Activated T-helper 2 cell treated with anti-CD3 and anti-CD28 coated beads, Interferon-gamma antibody, Interleukin-2, Interleukin-4, amounts not matched to agents 10 μg/mL and 5 μg/mL and 100 μg/mL, durations not matched to agents 14 hours and 24 hours and 36 hours (primary cell): ENCODE measurements at regions not wholly inside any gene's neighbourhood (a gene's known extent, or its start where the extent isn't known, plus 50 kb on each side); places are given as distances from the start of the nearest gene placed in this dataset.
"Not testable (repeated sequence)": the region's sequence is repeated elsewhere in the genome, so short reads cannot be mapped to it uniquely, and the experiment has no call there.

Source experiments
- DNase-seq: peaks from one replicate; pipeline ENCODE4 v3.0.0; 2021; ENCODE audit warnings: low spot score
- H3K27ac Mint-ChIP-seq: one replicate; pipeline ENCODE4 v1.8.0; 2021; ENCODE audit warnings: mixed read lengths
- H3K27me3 Mint-ChIP-seq: one replicate; pipeline ENCODE4 v1.8.0; 2021; ENCODE audit warnings: low read depth, mixed read lengths
- H3K36me3 Mint-ChIP-seq: one replicate; pipeline ENCODE4 v1.8.0; 2021; ENCODE audit warnings: low read depth, mixed read lengths
- H3K4me1 Mint-ChIP-seq: one replicate; pipeline ENCODE4 v1.8.0; 2021; ENCODE audit warnings: low read depth, mixed read lengths
- H3K4me3 Mint-ChIP-seq: one replicate; pipeline ENCODE4 v1.8.0; 2021; ENCODE audit warnings: low read depth, mild to moderate bottlenecking, moderate library complexity, mixed read lengths
- H3K9me3 Mint-ChIP-seq: one replicate; pipeline ENCODE4 v1.8.0; 2021; ENCODE audit warnings: mixed read lengths
- intact Hi-C: fragments of 100-400 bp; cut with micrococcal nuclease; formaldehyde crosslinking; loops from one replicate; pipeline ENCODE4 v1.15.1; 2023

GRCh38 chr18:14460364-14460763 lies 83.0 kb downstream of the POTEC start:
- H3K9me3 Mint-ChIP-seq, H3K36me3 Mint-ChIP-seq, H3K4me1 Mint-ChIP-seq, DNase-seq, H3K27ac Mint-ChIP-seq, intact Hi-C loops, H3K4me3 Mint-ChIP-seq: not testable (repeated sequence)
- peaks cover 12% of the 10 kb centered on the region for H3K27me3 Mint-ChIP-seq

GRCh38 chr18:14459826-14460225 lies 83.6 kb downstream of the POTEC start:
- H3K4me3 Mint-ChIP-seq, intact Hi-C loops, DNase-seq, H3K4me1 Mint-ChIP-seq, H3K36me3 Mint-ChIP-seq, H3K27ac Mint-ChIP-seq, H3K9me3 Mint-ChIP-seq: not testable (repeated sequence)
- peaks cover 15% of the 10 kb centered on the region for H3K27me3 Mint-ChIP-seq

GRCh38 chr18:14458009-14458945 lies 85.1 kb downstream of the POTEC start:
- intact Hi-C loops, H3K4me1 Mint-ChIP-seq, H3K27ac Mint-ChIP-seq, H3K36me3 Mint-ChIP-seq, H3K9me3 Mint-ChIP-seq: not testable (repeated sequence)
- peak overlapping the region; percentile 55 for H3K4me3 Mint-ChIP-seq
- DNase-seq: peak; percentile 60
- H3K27me3 Mint-ChIP-seq: peaks cover 15% of the 10 kb centered on the region

- Mint-ChIP-seq H3K27me3 (peaks cover 19% of the 10 kb centered on the region), H3K4me3 (peak overlapping the region; percentile 33)
- H3K27ac Mint-ChIP-seq, H3K4me1 Mint-ChIP-seq, H3K36me3 Mint-ChIP-seq, intact Hi-C loops, DNase-seq, H3K9me3 Mint-ChIP-seq: not testable (repeated sequence)
These were observed 92.8 kb downstream of the POTEC start for GRCh38 chr18:14450637-14451009.

GRCh38 chr18:14449995-14450636 lies 93.3 kb downstream of the POTEC start:
- intact Hi-C loops, H3K4me3 Mint-ChIP-seq, DNase-seq: not testable (repeated sequence)

GRCh38 chr18:14449062-14449461 lies 94.3 kb downstream of the POTEC start:
- H3K4me1 Mint-ChIP-seq, H3K9me3 Mint-ChIP-seq, DNase-seq, H3K27ac Mint-ChIP-seq, H3K4me3 Mint-ChIP-seq, H3K36me3 Mint-ChIP-seq, intact Hi-C loops: not testable (repeated sequence)
- H3K27me3 Mint-ChIP-seq: peaks cover 15% of the 10 kb centered on the region

More at GRCh38 chr18:14449995-14450636, 93.3 kb downstream of the POTEC start:
- H3K9me3 Mint-ChIP-seq, H3K36me3 Mint-ChIP-seq, H3K27ac Mint-ChIP-seq, H3K4me1 Mint-ChIP-seq: not testable (repeated sequence)
- H3K27me3 Mint-ChIP-seq: peaks cover 17% of the 10 kb centered on the region

GRCh38 chr18:14447715-14448114 lies 95.7 kb downstream of the POTEC start:
- H3K27ac Mint-ChIP-seq, H3K4me3 Mint-ChIP-seq, H3K36me3 Mint-ChIP-seq, intact Hi-C loops, H3K9me3 Mint-ChIP-seq, DNase-seq, H3K4me1 Mint-ChIP-seq: not testable (repeated sequence)
- peaks cover 15% of the 10 kb centered on the region for H3K27me3 Mint-ChIP-seq

GRCh38 chr18:14435460-14435859 lies 107.9 kb downstream of the POTEC start:
- H3K4me3 Mint-ChIP-seq, H3K4me1 Mint-ChIP-seq, H3K27me3 Mint-ChIP-seq, H3K9me3 Mint-ChIP-seq, intact Hi-C loops, DNase-seq, H3K27ac Mint-ChIP-seq, H3K36me3 Mint-ChIP-seq: not testable (repeated sequence)

GRCh38 chr18:14432371-14432770 lies 111.0 kb downstream of the POTEC start:
- peaks cover 15% of the 10 kb centered on the region for H3K27me3 Mint-ChIP-seq
- H3K36me3 Mint-ChIP-seq, H3K27ac Mint-ChIP-seq, H3K9me3 Mint-ChIP-seq, DNase-seq, H3K4me1 Mint-ChIP-seq, H3K4me3 Mint-ChIP-seq, intact Hi-C loops: not testable (repeated sequence)

GRCh38 chr18:14431031-14431521 lies 112.3 kb downstream of the POTEC start:
- H3K27ac Mint-ChIP-seq, H3K4me1 Mint-ChIP-seq, H3K36me3 Mint-ChIP-seq, intact Hi-C loops, H3K9me3 Mint-ChIP-seq: not testable (repeated sequence)
- DNase-seq: peak; percentile 46
- H3K4me3 Mint-ChIP-seq: peak overlapping the region; percentile 81
- H3K27me3 Mint-ChIP-seq: peaks cover 15% of the 10 kb centered on the region

GRCh38 chr18:14415806-14416205 lies 127.6 kb downstream of the POTEC start:
- H3K4me3 Mint-ChIP-seq: not testable (repeated sequence)
- intact Hi-C loops: loop anchor here (5.0 kb wide), 1 partner anchor 239 kb away; no protein-coding TSS in a partner anchor

GRCh38 chr18:14415399-14415798 lies 128.0 kb downstream of the POTEC start:
- not testable (repeated sequence) for H3K9me3 Mint-ChIP-seq, H3K4me3 Mint-ChIP-seq, H3K4me1 Mint-ChIP-seq, H3K27ac Mint-ChIP-seq, DNase-seq, H3K36me3 Mint-ChIP-seq
- peaks cover 21% of the 10 kb centered on the region for H3K27me3 Mint-ChIP-seq
- intact Hi-C loops: loop anchor here (5.0 kb wide), 1 partner anchor 238 kb away; no protein-coding TSS in a partner anchor

More at GRCh38 chr18:14415806-14416205, 127.6 kb downstream of the POTEC start:
- H3K9me3 Mint-ChIP-seq, H3K27ac Mint-ChIP-seq, H3K4me1 Mint-ChIP-seq, H3K36me3 Mint-ChIP-seq: not testable (repeated sequence)
- peak; percentile 18 for DNase-seq
- peaks cover 21% of the 10 kb centered on the region for H3K27me3 Mint-ChIP-seq

GRCh38 chr18:14395533-14395932 lies 147.9 kb downstream of the POTEC start:
- H3K36me3 Mint-ChIP-seq, H3K27me3 Mint-ChIP-seq, H3K27ac Mint-ChIP-seq, H3K9me3 Mint-ChIP-seq, DNase-seq, intact Hi-C loops, H3K4me1 Mint-ChIP-seq, H3K4me3 Mint-ChIP-seq: not testable (repeated sequence)
